Panc1 (cell line): ENCODE measurements at regions not wholly inside any gene's neighbourhood (a gene's known extent, or its start where the extent isn't known, plus 50 kb on each side); places are given as distances from the start of the nearest gene placed in this dataset.

Experiments used
- ATAC-seq: fragments of 200-7000 bp; cut with Tn5 transposase; 2 replicates; pipeline ENCODE4 v1.9.1; 2020; ENCODE audit warnings: mild to moderate bottlenecking, moderate library complexity
- BruUV-seq: library from RNA; stranded (reverse); fragments of 400-500 nt; replicated peaks from 2 replicates; lab custom pipeline; 2021; lab: Mats Ljungman, UMichigan
- CTCF ChIA-PET: fragments of 300-600 bp; sonication (Branson Sonifier 250); formaldehyde crosslinking; loops from one replicate; lab custom pipeline; 2022; ENCODE audit warnings: antibody characterized with exemption; lab: Charles Lee
- POLR2A ChIA-PET: fragments of 300-600 bp; sonication (Branson Sonifier 250); formaldehyde crosslinking; loops from one replicate; lab custom pipeline; 2022; ENCODE audit warnings: antibody characterized with exemption; lab: Charles Lee
- DNase-seq: peaks from one replicate; pipeline ENCODE4 v3.0.0-alpha.2; 2010; ENCODE audit warnings: low read depth, low spot score
- H3K27ac ChIP-seq: 2 replicates; pipeline ENCODE4 v1.5.1; 2011; ENCODE audit warnings: mild to moderate bottlenecking, low read length, inconsistent platforms
- H3K27me3 ChIP-seq: fragments of 200-500 bp; sonication (Bioruptor generic); 2 replicates; pipeline ENCODE4 v1.6.0; 2014; ENCODE audit warnings: low read length, inconsistent platforms; ENCODE audit not compliant: control insufficient read depth, insufficient read depth
- H3K36me3 ChIP-seq: fragments of 200-500 bp; sonication (Bioruptor generic); 2 replicates; pipeline ENCODE4 v1.5.1; 2014; ENCODE audit warnings: inconsistent platforms, mild to moderate bottlenecking, low read length, moderate library complexity; ENCODE audit not compliant: control insufficient read depth, insufficient read depth
- H3K4me1 ChIP-seq: 2 replicates; pipeline ENCODE4 v1.5.1; 2011; ENCODE audit warnings: inconsistent platforms, mild to moderate bottlenecking, low read length, moderate library complexity; ENCODE audit not compliant: control insufficient read depth, insufficient read depth
- H3K4me3 ChIP-seq, 2 experiments: 2 replicates each; pipeline ENCODE4 v1.5.1; 2011 to 2012; ENCODE audit warnings: low read depth in 2 of 2, low read length in 2 of 2, mild to moderate bottlenecking in 2 of 2, inconsistent platforms in 1 of 2, moderate library complexity in 1 of 2
- H3K9me3 ChIP-seq: fragments of 200-500 bp; sonication (Bioruptor generic); 2 replicates; pipeline ENCODE4 v1.5.1; 2014; ENCODE audit warnings: low read depth, mild to moderate bottlenecking, inconsistent platforms, low read length, moderate library complexity; ENCODE audit not compliant: control insufficient read depth, insufficient read depth
- CTCF ChIP-seq: fragments of 450-650 bp; IDR thresholded peaks from 2 replicates; pipeline ENCODE4 v1.5.1; 2017; ENCODE audit warnings: mild to moderate bottlenecking
- POLR2AphosphoS5 ChIP-seq: IDR thresholded peaks from 2 replicates; pipeline ENCODE4 v1.6.1; 2012; ENCODE audit warnings: mild to moderate bottlenecking, low read depth, low read length, moderate library complexity
- REST ChIP-seq, 2 experiments: IDR thresholded peaks; 2 replicates each; pipeline ENCODE4 v1.6.1; 2011 to 2012; ENCODE audit warnings: low read depth in 2 of 2, control low read depth in 1 of 2, low read length in 1 of 2, mild to moderate bottlenecking in 1 of 2, moderate library complexity in 1 of 2; ENCODE audit not compliant: insufficient read depth in 1 of 2
- SIN3A ChIP-seq: IDR thresholded peaks from 2 replicates; pipeline ENCODE4 v1.6.1; 2012; ENCODE audit warnings: low read depth, mild to moderate bottlenecking, low read length, moderate library complexity, borderline replicate concordance; ENCODE audit not compliant: insufficient read depth
- TCF7L2 ChIP-seq: IDR thresholded peaks from 2 replicates; pipeline ENCODE4 v1.6.1; 2011; ENCODE audit warnings: mild to moderate bottlenecking, low read depth, low read length, inconsistent platforms
- in situ Hi-C: cut with HindIII; loops from 2 replicates; pipeline ENCODE4 v1.10.0; 2016; ENCODE audit warnings: low sequenced_read_pairs, low pct_unique_long_range_greater_than_20kb
- intact Hi-C: fragments of 100-400 bp; cut with micrococcal nuclease; formaldehyde crosslinking; loops from one replicate; pipeline ENCODE4 v1.10.0; 2022; ENCODE audit not compliant: unreplicated experiment

GRCh38 chr4:78688366-78688765, 87.8 kb upstream of the BMP2K start:
- intact Hi-C loops: no loop called here
- Histone ChIP-seq H3K27me3 (no peaks in the 10 kb centered on the region), H3K4me1 (no peaks in the 10 kb centered on the region), H3K4me3 (no peak overlapping the region), H3K36me3 (no peaks in the 10 kb centered on the region), H3K9me3 (no peaks in the 10 kb centered on the region), H3K27ac (no peak overlapping the region)
- no peak for DNase-seq
- ChIA-PET CTCF (no interaction called here), POLR2A (no interaction called here)
- no peak for ATAC-seq
- no peak for TF ChIP-seq REST (IDR thresholded peaks at IDR 0.05; ENCODE audit: insufficient read depth in 1 of 2, low read depth in 2 of 2, low read length in 1 of 2)
- in situ Hi-C loops: no loop called here
- BruUV-seq: no TSS peak

- Histone ChIP-seq H3K4me3 (no peak overlapping the region), H3K4me1 (no peaks in the 10 kb centered on the region), H3K9me3 (no peaks in the 10 kb centered on the region), H3K27me3 (no peaks in the 10 kb centered on the region), H3K36me3 (no peaks in the 10 kb centered on the region), H3K27ac (no peak overlapping the region)
- in situ Hi-C loops (no loop called here), intact Hi-C loops (no loop called here)
- ChIA-PET CTCF (no interaction called here), POLR2A (no interaction called here)
- ATAC-seq (no peak), DNase-seq (no peak)
- TF ChIP-seq SIN3A: no peak
- no peak for TF ChIP-seq TCF7L2
- TF ChIP-seq CTCF: no peak
- TF ChIP-seq POLR2AphosphoS5: no peak
- no peak for TF ChIP-seq REST (IDR thresholded peaks at IDR 0.05; ENCODE audit: insufficient read depth in 1 of 2, low read depth in 2 of 2, low read length in 1 of 2)
- no TSS peak for BruUV-seq
Observed at GRCh38 chr4:78689261-78689660, 86.9 kb upstream of the BMP2K start.
